Fibroblast of lung (primary cell): ENCODE measurements at regions not wholly inside any gene's neighbourhood (a gene's known extent, or its start where the extent isn't known, plus 50 kb on each side); places are given as distances from the start of the nearest gene placed in this dataset.

Source experiments
- EZH2 ChIP-seq: IDR thresholded peaks from 2 replicates; pipeline ENCODE4 v1.5.1; 2012; ENCODE audit warnings: low read length, control low read depth, mild to moderate bottlenecking; ENCODE audit errors: missing control alignments
- TF ChIP-seq, protein P1 (sequence below), 2 donors: IDR thresholded peaks in 1 of 2; conservative IDR thresholded peaks in 1 of 2; 1 replicate in 1 of 2; 2 replicates in 1 of 2; pipeline ENCODE4 v1.5.1; 2011 to 2012; ENCODE audit warnings: low read length in 2 of 2, control low read depth in 1 of 2, inconsistent platforms in 1 of 2, low read depth in 1 of 2, mild to moderate bottlenecking in 1 of 2

DNA sequence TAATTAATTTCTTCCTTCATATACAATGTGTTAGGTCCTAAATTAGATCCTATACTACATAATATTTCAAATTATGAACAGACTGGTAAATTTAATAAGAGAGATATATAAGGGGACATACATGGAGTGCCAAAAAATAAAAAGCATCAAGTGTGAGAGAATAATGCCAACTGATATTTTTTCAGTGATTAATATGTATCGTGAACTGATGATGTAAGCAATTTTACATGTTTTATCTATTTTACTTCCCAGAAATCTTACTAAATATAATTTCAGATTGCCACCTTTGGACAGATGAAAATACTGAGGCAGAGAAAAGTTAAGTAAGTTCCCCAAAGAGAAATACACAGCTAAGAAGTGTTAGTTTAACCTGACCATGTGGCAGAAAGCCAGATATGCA is 870.8 kb downstream of the SLITRK5 start:
- TF ChIP-seq, protein P1, sequence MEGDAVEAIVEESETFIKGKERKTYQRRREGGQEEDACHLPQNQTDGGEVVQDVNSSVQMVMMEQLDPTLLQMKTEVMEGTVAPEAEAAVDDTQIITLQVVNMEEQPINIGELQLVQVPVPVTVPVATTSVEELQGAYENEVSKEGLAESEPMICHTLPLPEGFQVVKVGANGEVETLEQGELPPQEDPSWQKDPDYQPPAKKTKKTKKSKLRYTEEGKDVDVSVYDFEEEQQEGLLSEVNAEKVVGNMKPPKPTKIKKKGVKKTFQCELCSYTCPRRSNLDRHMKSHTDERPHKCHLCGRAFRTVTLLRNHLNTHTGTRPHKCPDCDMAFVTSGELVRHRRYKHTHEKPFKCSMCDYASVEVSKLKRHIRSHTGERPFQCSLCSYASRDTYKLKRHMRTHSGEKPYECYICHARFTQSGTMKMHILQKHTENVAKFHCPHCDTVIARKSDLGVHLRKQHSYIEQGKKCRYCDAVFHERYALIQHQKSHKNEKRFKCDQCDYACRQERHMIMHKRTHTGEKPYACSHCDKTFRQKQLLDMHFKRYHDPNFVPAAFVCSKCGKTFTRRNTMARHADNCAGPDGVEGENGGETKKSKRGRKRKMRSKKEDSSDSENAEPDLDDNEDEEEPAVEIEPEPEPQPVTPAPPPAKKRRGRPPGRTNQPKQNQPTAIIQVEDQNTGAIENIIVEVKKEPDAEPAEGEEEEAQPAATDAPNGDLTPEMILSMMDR (conservative IDR thresholded peaks at IDR 0.05 in 1 of 2, IDR thresholded peaks at IDR 0.05 in 1 of 2; ENCODE audit: low read depth in 1 of 2, low read length in 2 of 2), result no peak
- TF ChIP-seq EZH2, result no peak
